NCI-H2081 (cell line): ENCODE measurements at regions not wholly inside any gene's neighbourhood (a gene's known extent, or its start where the extent isn't known, plus 50 kb on each side); places are given as distances from the start of the nearest gene placed in this dataset.
A peak's percentile ranks its signal among the peaks of the same experiment; 100 is the strongest.

Source experiments
- DNase-seq, 2 experiments: peaks; one replicate each; lab custom pipeline; 2025; lab: John Stamatoyannopoulos, UW

DNA sequence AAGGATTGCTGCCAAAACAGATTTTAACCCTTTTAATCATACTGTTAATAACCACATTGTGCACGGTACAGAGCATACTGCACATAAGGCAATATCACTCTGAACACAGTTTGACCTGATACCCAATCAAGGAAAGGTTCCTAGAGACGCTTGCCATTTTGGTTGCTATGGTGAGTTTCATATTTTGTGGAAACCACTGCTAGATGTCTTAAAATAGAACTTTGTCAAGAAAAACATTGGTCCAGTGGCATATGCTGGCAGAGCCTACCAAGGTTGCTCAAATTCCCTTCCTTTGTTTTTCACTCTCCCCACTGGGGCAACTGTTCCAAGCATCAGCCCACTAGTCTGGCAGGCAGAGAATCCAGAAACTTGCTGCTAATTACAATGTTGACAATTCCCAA is 114.8 kb upstream of the DPYD start:
- peak; percentile 46 to 90 for DNase-seq

DNA sequence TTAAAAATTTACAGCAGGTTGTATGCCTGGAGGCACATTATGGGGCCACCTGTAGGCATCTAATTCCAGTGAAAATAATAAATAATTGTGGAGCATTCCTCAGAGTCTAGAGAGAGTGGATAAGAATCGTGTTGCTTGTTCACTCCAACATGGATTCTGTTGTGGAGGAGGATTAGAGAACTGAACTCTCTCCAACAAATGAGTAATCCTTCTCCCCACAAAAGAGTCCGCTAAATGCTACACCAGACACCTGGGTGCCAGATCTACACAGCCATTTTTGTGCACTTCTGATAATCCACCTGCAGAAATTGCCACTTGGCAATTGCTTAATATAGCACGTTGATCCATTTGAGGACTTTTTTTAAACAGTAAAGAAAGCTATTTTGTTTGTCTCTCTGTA is 113.7 kb upstream of the DPYD start:
- DNase-seq, result peak; percentile 16 to 77

GRCh38 chr1:98032958-98033357 is 112.1 kb upstream of the DPYD start:
- DNase-seq, result no peak

GRCh38 chr1:98030976-98031375 is 110.1 kb upstream of the DPYD start:
- DNase-seq, result no peak

DNA sequence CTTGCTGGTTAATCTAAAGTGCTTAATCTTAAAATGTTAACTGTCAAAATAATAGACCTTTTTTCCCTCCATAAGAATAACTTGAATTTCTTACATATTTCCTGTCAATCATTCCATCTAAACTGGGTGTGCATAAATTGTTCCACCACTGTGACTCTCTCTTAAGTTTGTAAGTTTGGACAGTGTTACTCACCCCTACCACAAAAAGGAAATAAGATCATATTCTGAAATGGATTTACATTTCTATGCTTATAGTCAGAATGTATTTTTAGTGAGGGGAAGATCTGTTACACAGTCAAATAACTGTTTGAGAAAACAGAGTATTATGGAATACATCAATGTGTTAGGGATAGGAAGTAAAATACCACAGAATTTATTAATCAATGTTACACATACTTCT is 109.6 kb upstream of the DPYD start:
- no peak for DNase-seq

DNA sequence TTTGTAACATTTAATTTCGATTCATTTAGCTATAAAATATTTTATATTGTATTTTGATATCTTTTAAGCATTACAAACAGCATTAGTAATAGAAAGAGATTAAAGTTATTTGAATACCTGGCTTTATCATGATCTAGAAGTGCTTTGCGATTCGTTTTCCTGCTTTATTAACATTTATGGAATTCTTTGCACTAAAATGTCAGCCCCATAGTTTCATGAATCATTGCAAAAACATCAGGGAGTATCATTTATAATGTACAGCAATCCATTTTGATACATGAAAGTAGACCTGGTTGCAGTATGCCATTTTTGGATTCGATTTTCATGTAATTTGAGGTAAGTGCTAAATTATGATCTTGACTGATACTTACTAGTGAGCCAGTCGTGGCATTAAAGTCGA is 108.0 kb upstream of the DPYD start:
- no peak for DNase-seq

DNA sequence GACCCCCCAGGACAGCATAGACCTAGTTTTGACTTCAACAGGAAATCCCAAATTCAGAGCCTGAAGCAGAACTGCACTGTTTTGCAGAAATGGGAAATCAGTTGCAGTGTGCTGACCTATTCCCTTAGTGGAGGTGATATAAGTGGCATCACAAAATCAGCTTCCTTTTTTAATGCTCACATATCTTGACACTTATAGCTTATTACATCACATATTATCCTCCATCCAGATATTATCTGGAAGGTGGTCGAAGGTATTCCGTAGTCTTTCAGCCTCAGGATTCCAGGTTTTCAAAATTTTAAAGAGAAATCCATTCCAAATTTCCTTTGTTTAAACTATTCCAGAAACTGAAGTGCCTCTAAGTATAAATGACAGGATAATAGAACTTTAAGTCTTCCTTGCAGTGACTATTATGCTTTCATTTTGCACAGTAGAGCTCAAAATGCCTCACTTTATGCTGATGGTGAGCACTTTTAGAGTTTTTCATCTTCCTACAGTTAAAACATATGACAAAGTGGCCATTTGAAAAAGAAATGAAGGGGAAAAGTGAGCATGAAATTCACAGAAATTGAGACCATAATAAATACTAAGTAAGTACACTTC is 106.4 kb upstream of the DPYD start:
- peak in 1 of 2 experiments; percentile 17 for DNase-seq

- DNase-seq, result no peak
These were observed 105.0 kb upstream of the DPYD start for GRCh38 chr1:98025858-98026257.

DNA sequence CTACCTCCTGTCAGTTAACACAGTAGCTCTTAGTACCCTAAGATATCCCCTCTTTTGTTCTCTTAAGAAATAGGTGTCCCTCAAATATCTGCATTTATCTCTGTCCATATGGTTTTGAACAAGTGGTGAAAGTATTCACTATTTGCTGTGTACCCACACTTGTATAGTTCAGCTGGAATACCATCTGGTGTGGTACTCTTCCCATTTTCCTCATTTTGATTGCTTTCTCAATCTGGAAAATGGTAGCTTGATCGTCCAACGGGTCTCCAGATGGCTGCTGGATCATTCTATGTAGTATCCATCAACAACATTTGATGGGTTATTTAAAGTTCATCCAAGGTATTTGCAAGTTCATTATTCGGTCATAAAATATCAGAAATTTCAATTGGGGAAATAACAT is 100.3 kb upstream of the DPYD start:
- no peak for DNase-seq

DNA sequence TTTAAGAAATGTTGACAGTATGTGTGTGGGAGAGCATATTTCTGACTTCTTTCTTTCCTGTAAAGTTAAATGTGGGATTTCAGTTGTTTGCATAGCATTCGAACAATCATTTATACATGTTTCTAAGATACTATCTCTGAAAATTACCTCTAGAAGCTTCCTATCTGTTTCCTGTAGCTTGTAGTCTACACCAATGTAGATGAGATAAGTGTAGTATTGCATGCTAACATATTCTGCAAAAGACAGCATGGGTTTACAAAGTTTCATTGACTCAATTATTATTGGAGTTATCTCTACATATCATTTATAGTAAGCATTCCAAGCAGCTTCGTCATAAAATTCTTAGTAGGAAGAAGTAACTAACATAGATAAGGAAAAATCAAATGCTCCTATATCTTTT is 98.9 kb upstream of the DPYD start:
- DNase-seq, result no peak

- DNase-seq, result no peak
These were observed 97.2 kb upstream of the DPYD start for GRCh38 chr1:98018074-98018473.

DNA sequence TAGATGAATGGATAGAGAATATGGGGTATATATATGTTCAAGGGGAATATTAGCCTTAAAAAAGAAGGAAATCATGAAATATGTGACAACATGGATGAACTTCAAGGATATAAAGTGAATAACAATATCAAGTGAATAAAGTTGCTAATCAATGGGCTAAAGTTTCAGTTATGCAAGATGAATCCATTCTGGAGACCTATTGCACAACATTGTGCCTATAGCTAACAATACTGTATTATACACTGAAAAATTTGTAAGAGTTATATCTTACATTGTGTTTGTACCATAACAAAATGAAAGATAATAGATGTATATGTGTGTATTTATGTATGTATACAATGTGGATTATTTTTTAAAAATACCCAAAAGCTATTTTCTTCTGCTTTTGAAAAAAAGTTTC is 96.3 kb upstream of the DPYD start:
- no peak for DNase-seq

DNA sequence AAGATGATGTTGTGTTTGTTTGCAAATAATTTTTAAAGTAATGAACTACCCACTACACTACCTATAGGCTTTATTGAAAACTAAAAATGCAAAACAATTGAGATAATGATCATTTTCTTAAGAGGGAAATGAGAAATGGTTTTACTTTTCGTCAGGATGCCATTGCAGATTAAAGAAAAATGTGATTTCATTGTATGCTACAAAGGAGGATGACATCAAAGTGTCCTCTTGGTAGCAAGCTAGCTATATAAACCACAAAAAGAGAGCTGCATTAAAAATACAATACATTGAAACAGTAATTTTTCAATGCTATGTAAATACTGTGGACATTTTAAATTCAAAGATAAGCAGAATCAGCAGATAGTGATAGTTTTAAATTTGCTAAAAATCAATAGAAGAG is 87.5 kb upstream of the DPYD start:
- DNase-seq, result no peak

DNA sequence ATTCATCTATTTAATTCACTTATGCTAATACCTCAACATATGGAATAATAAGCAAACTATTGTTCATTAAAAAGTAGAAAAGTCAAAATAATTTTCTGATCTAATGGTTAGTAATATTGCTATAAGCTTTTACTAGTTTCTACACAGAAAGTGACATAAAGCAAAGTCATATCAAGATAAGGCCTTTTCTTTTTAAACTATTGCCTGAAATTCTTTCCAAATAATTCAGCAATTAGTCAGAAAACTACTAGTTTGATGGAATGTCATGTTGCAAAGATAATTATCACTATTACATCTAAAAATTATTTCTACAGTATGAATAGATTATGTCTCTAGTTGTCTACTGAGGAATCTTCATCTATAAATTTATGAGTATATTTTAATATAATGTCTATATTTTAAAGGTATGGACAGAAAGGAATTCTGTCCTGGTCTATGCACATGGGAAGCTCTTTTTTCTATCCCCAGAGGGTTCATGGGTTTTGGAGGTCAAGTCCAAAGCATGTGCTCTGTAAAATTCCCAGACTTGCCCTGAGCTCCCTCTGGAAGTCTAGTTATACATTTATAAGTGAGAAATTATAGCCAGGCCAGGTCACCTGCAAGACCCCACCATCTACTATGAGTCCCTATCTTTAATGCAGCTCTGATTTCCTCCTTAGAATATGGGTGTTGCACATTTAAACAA is 84.6 kb upstream of the DPYD start:
- DNase-seq, result no peak

DNA sequence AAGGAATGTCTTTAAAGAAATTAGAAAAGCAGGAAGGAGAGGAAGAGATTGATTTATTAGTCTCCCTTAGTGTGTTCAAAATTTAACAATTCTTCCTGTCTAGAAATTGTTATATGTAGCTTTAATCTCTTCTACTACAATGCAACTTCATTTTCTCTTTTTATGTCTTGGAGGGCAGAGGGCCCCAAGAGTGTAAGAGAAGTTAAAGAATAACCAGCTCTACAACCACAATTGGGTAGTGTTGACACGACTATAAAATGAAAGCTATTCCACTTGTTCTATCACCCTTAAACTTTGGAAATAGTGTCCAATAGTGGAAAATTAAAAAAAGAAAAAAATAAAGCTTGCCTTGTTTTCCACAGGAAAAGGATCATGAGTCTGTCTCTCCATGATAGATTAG is 82.6 kb upstream of the DPYD start:
- DNase-seq, result no peak

- DNase-seq, result no peak
These were observed 81.5 kb upstream of the DPYD start for GRCh38 chr1:98002288-98002687.

DNA sequence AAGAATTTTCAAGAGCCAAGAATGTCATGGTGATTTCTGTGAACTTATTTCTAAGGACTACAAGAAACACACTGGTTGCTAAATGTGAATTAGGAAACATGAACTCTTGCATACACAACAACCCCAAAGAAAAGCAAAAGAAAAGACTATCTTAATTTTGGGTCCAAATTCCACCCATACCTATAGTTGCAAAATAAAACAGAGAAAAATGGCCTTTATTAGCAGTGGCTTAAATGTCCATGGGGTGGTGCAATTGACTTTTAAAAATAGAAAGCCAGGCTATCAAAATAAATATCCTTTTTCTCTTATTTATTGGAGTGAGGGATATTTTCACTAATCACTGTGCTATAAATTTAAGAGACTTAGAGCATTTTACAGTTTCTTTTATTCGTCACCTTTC is 80.9 kb upstream of the DPYD start:
- no peak for DNase-seq

GRCh38 chr1:97999320-97999719 is 78.5 kb upstream of the DPYD start:
- no peak for DNase-seq

- DNase-seq, result no peak
These were observed 76.0 kb upstream of the DPYD start for GRCh38 chr1:97996880-97997279.

GRCh38 chr1:97989094-97989680 is 68.4 kb upstream of the DPYD start:
- no peak for DNase-seq

DNA sequence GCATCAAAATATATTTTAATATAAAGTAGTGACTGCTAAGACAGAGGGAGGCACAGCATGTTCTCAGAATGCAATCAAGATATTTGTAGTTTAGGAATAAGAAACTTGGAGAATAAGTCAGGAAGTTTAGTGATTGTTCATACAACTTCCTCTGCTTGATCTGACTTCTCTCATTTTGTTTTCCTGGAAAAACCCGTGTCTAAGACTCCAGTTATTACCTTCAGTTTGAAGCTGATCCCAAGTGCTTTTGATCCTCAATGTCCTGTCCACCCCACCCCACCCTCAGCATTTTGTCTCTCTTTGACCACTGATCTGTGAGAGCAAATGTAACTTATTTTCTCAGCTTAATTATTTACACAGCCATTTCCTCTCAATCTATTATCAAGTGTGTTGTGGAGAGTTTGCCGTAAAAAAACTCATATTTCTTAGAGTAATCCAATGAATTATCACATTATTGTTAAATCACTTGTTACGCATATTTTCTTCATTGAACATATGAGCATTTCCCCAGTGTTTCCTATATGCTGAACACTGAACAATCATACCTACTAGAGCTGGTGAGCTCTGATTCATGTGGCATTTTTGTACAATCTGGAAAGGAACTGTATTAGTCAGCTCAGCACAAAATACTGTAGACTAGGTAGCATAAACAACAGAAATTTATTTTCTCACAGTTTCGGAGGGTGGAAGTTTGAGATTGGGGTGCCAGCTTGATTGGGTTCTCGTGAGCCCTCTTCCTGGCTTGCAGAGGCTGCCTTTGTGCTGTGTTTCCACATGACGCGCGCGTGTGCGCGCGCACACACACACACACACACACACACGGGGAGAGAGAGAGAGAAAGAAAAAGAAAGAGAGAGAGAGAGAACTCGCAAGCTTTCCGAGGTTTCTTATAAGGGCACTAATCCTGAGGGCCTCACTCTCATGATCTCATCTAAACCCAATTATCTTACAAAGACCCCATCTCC is 65.5 kb upstream of the DPYD start:
- no peak for DNase-seq

- no peak for DNase-seq
These were observed 62.3 kb upstream of the DPYD start for GRCh38 chr1:97983126-97983525.

- no peak for DNase-seq
These were observed 59.7 kb upstream of the DPYD start for GRCh38 chr1:97980530-97980929.
